ENCODE measurements at regions not wholly inside any gene's neighbourhood (a gene's known extent, or its start where the extent isn't known, plus 50 kb on each side); places are given as distances from the start of the nearest gene placed in this dataset.

GRCh38 chr3:153590051-153590450 lies 428.0 kb downstream of the RAP2B start:
- TF ChIP-seq POLR2A (IDR thresholded peaks at IDR 0.05; ENCODE audit: low read depth, low read length) (no peak), FOS (IDR thresholded peaks at IDR 0.05; ENCODE audit: borderline replicate concordance, insufficient read depth, low read length) (no peak), POLR2AphosphoS5 (IDR thresholded peaks at IDR 0.05; ENCODE audit: insufficient read depth, low read depth, low read length) (no peak), JUN (IDR thresholded peaks at IDR 0.05; ENCODE audit: borderline replicate concordance, insufficient read depth, insufficient read length, low read depth) (no peak), EZH2 (IDR thresholded peaks at IDR 0.05; ENCODE audit: borderline replicate concordance, low read depth, low read length, severe bottlenecking) (no peak), CTCF (IDR thresholded peaks at IDR 0.05; ENCODE audit: extremely low read depth in 1 of 2, insufficient read depth in 1 of 2, low read depth in 1 of 2, low read length in 2 of 2) (no peak), GATA2 (IDR thresholded peaks at IDR 0.05; ENCODE audit: insufficient read depth, insufficient read length, low read depth, low read length) (no peak), MYC (IDR thresholded peaks at IDR 0.05; ENCODE audit: low read depth, low read length) (no peak)
- TF ChIP-seq, protein P1, sequence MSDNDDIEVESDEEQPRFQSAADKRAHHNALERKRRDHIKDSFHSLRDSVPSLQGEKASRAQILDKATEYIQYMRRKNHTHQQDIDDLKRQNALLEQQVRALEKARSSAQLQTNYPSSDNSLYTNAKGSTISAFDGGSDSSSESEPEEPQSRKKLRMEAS (IDR thresholded peaks at IDR 0.05; ENCODE audit: insufficient read depth, insufficient read length), result no peak
- H3K27ac ChIP-seq (ENCODE audit: insufficient read depth, low read depth, low read length), result no peak overlapping the region
- H2AFZ ChIP-seq (ENCODE audit: low read depth, low read length), result no peak overlapping the region
- ChIA-PET CTCF (interaction anchor here (0.6 to 1.4 kb wide), 3 partner anchors 146 to 547 kb away, joined by 3 to 4 read pairs (median 3); no protein-coding TSS in a partner anchor), POLR2A (interaction anchor here (0.7 kb wide), 1 partner anchor 11 kb away, joined by 6 read pairs; no protein-coding TSS in a partner anchor)
- no peaks in the 10 kb centered on the region for H4K20me1 ChIP-seq (replicated peaks; ENCODE audit: control insufficient read depth, extremely low read depth, insufficient read depth, low read length)
- peaks cover 8% of the 10 kb centered on the region for H3K4me1 ChIP-seq (ENCODE audit: control insufficient read depth, extremely low read depth, insufficient read depth, low read length)
- no peaks in the 10 kb centered on the region for H3K9me3 ChIP-seq (replicated peaks; ENCODE audit: control insufficient read depth, insufficient read depth, low read length)
- H3K36me3 ChIP-seq (ENCODE audit: control insufficient read depth in 2 of 2, extremely low read depth in 1 of 2, insufficient read depth in 2 of 2, low read length in 2 of 2), result no peaks in the 10 kb centered on the region
- FAIRE-seq (peak; percentile 82), DNase-seq (ENCODE audit: low read depth, low spot score) (peak; percentile 39)
- no TSS peak for BruUV-seq (replicated peaks)
- intact Hi-C loops (cut with micrococcal nuclease) (loop anchor here (10.0 kb wide), 1 partner anchor 295 kb away; no protein-coding TSS in a partner anchor), dilution Hi-C loops (cut with MboI; ENCODE audit: extremely low pct_ligation_motif_present, low sequenced_read_pairs) (no loop called here)
- no peak overlapping the region for H3K4me3 ChIP-seq (replicated peaks in 1 of 3; ENCODE audit: insufficient read depth in 1 of 3, low read depth in 1 of 3, low read length in 3 of 3)
- H3K27me3 ChIP-seq (ENCODE audit: control insufficient read depth in 2 of 2, insufficient read depth in 2 of 2, low read length in 2 of 2), result no peaks in the 10 kb centered on the region
- no peaks in the 10 kb centered on the region for H3K79me2 ChIP-seq (ENCODE audit: control insufficient read depth, insufficient read depth, low read length)
- no peaks in the 10 kb centered on the region for H3K9me1 ChIP-seq (replicated peaks; ENCODE audit: control insufficient read depth, extremely low read depth, insufficient read depth, low read length)
- peak overlapping the region; percentile 22 for H3K4me2 ChIP-seq (ENCODE audit: insufficient read depth, low read length)
- H3K9ac ChIP-seq (replicated peaks; ENCODE audit: extremely low read depth, insufficient read depth, low read length), result no peak overlapping the region
